Dendritic cell treated with granulocyte-macrophage colony-stimulating factor and Interleukin-4, amounts not matched to agents 40 ng/mL and 50 ng/mL, for 4 days (primary cell): ENCODE measurements at regions not wholly inside any gene's neighbourhood (a gene's known extent, or its start where the extent isn't known, plus 50 kb on each side); places are given as distances from the start of the nearest gene placed in this dataset.

ENCODE experiments used
- H3K27ac Mint-ChIP-seq: one replicate; pipeline ENCODE4 v1.8.0; 2022; ENCODE audit warnings: mild to moderate bottlenecking, mixed read lengths
- H3K27me3 Mint-ChIP-seq: one replicate; pipeline ENCODE4 v1.8.0; 2022; ENCODE audit warnings: mild to moderate bottlenecking, mixed read lengths
- H3K36me3 Mint-ChIP-seq: one replicate; pipeline ENCODE4 v1.8.0; 2022; ENCODE audit warnings: low read depth, mixed read lengths
- H3K4me1 Mint-ChIP-seq: one replicate; pipeline ENCODE4 v1.8.0; 2022; ENCODE audit warnings: low read depth, mixed read lengths
- H3K4me3 Mint-ChIP-seq: one replicate; pipeline ENCODE4 v1.8.0; 2022; ENCODE audit warnings: mild to moderate bottlenecking, moderate library complexity, mixed read lengths
- H3K9me3 Mint-ChIP-seq: one replicate; pipeline ENCODE4 v1.8.0; 2022; ENCODE audit warnings: mixed read lengths
- intact Hi-C: fragments of 100-400 bp; cut with micrococcal nuclease; formaldehyde crosslinking; loops from one replicate; pipeline ENCODE4 v1.15.0; 2022

DNA sequence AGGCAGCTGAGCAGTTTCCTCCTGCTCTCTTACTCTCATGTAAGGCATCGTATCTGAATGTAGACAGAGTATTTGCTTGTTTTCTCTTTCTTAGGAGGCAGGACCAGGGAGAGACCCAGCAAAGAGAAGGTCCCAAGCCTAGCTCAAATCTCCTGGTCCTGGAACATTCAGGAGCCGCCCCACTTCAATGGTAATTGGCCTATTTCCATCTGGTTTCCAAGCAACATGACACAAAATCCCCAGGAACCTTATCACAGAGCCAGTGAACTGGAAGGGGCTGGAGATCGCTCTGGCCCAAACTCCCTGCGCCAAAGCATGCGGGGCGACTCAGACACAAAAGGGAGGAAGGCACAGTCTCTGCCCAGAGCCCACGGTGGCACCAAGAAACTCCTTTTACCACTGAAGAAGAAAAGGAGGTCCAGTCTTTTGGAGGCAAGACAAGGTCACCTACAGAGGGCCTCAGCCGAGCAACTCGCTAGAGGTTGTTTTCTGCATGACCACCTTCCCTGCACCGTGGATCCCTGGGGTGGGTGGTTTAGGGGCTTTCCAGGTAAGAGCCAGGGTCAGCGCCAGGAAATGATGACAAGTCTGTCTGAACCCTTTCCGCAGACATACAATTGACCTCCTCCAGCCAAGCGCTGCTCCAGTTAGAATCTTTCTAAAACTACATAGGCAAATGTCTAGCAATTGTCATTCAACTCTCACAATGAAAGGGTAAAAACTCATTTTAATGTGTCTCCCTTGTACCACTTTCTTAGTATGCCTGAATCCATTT, 394.7 kb downstream of the SOX9 start:
- Mint-ChIP-seq H3K4me3 (no peak overlapping the region), H3K36me3 (no peaks in the 10 kb centered on the region), H3K4me1 (no peaks in the 10 kb centered on the region), H3K27ac (no peak overlapping the region), H3K9me3 (no peaks in the 10 kb centered on the region), H3K27me3 (peaks cover 15% of the 10 kb centered on the region)
- intact Hi-C loops, result no loop called here

DNA sequence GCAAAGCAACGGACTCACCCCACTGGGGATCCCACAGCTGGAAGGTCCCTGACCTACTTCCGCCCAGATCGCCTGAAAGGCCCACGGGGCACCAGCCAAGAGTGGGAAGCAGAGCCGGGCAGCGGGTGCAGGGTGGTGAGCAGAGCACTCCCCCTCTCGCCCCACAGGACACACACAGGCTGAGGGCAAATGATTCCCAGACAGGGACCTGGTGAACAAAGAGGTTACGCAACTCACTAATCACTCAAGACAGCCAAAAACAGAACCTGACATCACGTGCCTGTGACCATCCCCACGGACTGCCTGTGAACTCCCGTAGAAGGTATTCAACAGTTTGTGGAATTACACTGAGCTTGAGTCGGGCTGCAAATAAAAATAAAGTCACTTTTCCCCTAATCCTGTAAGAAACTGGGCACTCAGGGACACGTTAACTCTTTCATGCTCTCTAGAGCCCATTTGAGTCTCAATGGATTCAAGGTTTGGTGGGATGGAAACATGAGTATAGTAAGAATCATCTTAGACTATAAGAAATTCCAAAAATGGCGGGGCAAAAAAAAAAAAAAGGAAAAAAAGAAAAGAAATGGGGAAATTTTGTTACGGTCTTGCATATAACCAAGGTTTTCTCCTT, 396.1 kb downstream of the SOX9 start:
- H3K4me1 Mint-ChIP-seq, result no peaks in the 10 kb centered on the region
- intact Hi-C loops, result no loop called here
- no peak overlapping the region for H3K4me3 Mint-ChIP-seq
- no peaks in the 10 kb centered on the region for H3K9me3 Mint-ChIP-seq
- H3K27me3 Mint-ChIP-seq, result peaks cover 15% of the 10 kb centered on the region
- no peak overlapping the region for H3K27ac Mint-ChIP-seq
- no peaks in the 10 kb centered on the region for H3K36me3 Mint-ChIP-seq

DNA sequence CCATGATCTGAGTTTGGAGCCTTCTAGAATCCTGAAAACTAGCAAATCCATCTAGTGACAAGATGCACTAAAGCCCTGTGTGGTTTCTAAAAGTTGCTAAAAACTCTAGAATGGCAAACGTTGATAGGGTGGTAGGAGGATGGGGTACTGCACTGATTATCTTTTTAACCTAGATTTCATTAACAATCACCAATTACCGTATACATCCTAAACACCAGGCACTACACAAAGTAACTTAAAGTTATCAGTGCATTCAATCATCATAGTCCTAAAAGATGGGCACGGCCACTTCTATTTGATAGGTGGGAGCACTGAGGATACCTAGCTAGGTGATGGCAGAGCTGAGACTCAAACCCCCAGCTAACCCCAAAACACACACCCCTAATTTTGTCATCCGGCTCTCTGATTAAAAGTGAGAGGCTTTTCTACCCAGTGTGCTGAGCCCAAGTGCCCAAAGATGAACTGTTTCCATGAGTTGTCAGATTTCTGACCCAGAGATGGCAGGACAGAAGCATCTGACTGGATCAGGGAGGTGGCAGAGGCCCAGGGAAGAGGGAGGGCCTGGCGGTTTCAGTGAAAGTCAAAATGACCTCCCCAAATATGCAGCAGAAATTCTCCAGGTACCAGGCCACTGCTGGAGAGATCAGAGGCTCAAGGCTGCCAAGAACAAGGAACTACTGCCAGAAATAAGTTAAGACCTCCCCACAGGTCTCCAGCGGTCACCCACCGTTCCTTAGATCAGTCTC, 396.8 kb downstream of the SOX9 start:
- H3K27me3 Mint-ChIP-seq, result peaks cover 15% of the 10 kb centered on the region
- H3K36me3 Mint-ChIP-seq, result no peaks in the 10 kb centered on the region
- no peaks in the 10 kb centered on the region for H3K9me3 Mint-ChIP-seq
- H3K4me1 Mint-ChIP-seq, result no peaks in the 10 kb centered on the region
- intact Hi-C loops, result no loop called here
- no peak overlapping the region for H3K4me3 Mint-ChIP-seq
- no peak overlapping the region for H3K27ac Mint-ChIP-seq

DNA sequence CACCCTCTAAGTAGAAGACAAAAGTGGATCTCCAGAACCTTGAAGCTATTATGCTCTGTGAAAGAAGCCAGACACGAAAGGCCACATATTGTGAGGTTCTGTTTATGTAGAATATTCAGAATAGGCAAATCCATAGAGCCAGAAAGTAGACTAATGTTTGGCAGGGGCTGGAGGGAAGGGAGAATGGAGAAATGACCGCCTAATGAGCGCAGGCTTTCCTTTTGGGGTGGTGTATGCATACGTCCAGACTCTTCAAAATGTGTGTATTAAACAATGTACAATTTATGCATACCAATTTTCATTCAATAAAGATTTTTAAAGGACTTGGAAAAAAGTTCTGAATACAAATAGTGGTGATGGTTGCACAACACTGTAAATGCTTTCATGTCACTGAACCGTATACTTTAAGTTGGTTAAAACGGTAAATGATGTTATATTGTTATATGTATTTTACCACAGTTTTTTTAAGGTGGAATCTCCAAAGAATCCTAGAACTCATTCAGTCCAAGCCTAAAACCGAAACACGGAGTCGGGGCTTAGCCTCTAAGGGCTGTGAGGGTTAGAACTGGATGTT, 397.4 kb downstream of the SOX9 start:
- no peaks in the 10 kb centered on the region for H3K36me3 Mint-ChIP-seq
- no peaks in the 10 kb centered on the region for H3K9me3 Mint-ChIP-seq
- H3K4me1 Mint-ChIP-seq, result no peaks in the 10 kb centered on the region
- no peak overlapping the region for H3K4me3 Mint-ChIP-seq
- intact Hi-C loops, result no loop called here
- H3K27ac Mint-ChIP-seq, result no peak overlapping the region
- peaks cover 15% of the 10 kb centered on the region for H3K27me3 Mint-ChIP-seq

DNA sequence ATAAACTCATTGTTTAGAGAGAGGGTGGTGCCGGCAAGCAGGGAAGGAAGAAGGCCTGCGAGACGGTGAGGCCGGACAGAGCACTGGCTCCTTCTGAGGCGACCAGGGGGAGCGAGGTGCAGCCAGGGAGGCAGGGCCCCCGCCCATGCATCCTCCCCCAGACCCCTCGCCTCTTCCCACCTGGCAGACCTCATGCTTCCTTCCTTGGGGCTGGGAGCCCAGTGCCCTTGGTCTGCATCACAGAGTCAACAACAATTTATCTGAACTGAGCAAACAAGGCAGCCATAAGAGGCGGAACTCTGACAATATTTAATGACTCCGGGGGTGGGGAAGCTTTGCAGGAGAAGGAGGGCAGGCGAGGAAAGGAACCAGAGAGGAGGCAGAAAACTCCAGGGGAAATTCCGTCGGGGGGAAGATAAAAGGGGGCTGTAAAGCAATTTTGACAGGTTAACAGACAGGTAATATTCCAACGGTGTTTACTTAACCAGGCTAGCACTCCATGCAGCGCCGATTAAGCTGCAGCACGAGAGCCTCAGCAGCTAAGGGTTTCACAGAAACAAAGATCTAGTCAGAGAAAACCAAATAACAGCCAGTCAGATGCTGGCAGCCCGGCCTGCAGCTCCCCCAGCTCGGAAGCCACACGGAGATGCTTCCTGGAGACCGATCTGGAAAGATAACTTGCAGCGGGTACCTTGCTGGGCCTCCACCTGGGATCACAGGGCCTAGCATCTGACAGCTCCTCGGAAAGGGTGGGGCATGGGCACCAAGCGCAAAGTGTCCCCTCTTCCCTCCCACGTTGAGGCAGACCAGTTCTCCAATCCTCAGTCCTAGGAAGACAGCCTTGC, 398.2 kb downstream of the SOX9 start:
- Mint-ChIP-seq H3K9me3 (no peaks in the 10 kb centered on the region), H3K27me3 (peaks cover 15% of the 10 kb centered on the region), H3K4me3 (no peak overlapping the region), H3K36me3 (no peaks in the 10 kb centered on the region), H3K4me1 (no peaks in the 10 kb centered on the region), H3K27ac (no peak overlapping the region)
- intact Hi-C loops, result no loop called here

DNA sequence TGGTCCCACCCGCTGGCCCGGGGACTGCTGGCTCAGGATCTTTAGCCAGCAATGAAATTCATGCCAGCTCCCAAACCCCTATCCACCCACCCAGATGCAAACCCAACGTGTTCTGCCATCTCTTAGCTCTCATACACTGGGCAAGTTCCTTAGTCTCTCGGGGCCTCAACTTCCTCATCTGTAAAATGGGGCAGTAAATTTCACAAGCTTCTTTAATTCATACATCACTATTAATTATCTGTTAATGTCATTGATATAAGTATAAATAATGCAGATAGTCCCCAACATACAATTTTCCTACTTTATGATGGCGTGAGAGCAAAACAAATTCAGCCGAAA, 398.7 kb downstream of the SOX9 start:
- peaks cover 15% of the 10 kb centered on the region for H3K27me3 Mint-ChIP-seq
- H3K9me3 Mint-ChIP-seq, result no peaks in the 10 kb centered on the region
- no peaks in the 10 kb centered on the region for H3K36me3 Mint-ChIP-seq
- intact Hi-C loops, result no loop called here
- no peak overlapping the region for H3K27ac Mint-ChIP-seq
- H3K4me1 Mint-ChIP-seq, result no peaks in the 10 kb centered on the region
- H3K4me3 Mint-ChIP-seq, result no peak overlapping the region

DNA sequence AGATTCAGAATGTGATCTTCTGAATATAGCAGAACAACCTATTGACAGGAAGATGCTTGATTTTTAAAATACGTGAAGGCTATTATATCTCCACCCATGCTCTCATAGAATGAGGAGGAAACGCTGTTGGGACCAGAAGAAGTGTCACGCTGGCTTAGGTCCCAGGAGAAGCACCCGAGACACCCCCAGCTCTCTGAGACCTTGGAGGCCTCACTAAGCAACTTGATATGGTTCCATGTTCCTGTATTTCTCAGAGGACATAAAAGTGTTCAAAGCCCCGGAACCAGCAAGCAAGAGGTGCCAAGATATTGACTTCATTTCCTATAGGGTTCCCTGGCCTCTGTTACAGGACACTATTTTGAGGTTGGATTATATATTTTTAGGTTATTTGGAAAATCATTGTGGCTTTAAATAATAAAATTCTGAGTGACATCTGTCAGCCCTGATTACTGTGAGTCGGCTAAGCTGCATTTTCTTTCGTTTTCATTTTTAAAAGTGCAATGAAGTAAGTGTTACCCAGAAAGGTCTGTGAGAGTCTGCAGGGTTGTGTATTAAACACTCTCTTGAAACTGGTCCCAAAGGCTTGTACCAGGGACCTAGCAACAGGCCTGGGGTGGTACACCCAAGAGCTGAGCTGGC, 400.0 kb downstream of the SOX9 start:
- H3K27ac Mint-ChIP-seq, result no peak overlapping the region
- H3K27me3 Mint-ChIP-seq, result peaks cover 15% of the 10 kb centered on the region
- H3K4me1 Mint-ChIP-seq, result no peaks in the 10 kb centered on the region
- H3K9me3 Mint-ChIP-seq, result no peaks in the 10 kb centered on the region
- intact Hi-C loops, result no loop called here
- no peak overlapping the region for H3K4me3 Mint-ChIP-seq
- H3K36me3 Mint-ChIP-seq, result no peaks in the 10 kb centered on the region

DNA sequence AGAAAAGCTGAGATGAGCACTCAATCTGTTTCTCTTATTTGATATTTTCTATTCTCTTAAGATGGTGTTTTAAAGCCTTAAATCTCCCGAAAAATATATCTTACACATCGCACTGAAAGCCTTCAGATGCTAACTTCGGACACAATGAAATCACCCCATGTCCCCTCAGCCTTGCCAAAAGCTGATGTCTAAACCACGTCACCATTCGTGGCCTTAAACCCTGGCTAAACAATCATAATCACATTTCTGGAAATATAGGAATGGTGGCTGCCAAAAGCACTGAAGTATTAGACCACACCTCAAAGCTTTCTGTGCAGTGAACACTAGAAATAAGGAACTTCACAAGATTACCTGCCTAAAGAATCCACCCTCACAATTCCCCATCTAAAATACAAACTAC, 402.7 kb downstream of the SOX9 start:
- no peak overlapping the region for H3K4me3 Mint-ChIP-seq
- H3K27me3 Mint-ChIP-seq, result peaks cover 9% of the 10 kb centered on the region

DNA sequence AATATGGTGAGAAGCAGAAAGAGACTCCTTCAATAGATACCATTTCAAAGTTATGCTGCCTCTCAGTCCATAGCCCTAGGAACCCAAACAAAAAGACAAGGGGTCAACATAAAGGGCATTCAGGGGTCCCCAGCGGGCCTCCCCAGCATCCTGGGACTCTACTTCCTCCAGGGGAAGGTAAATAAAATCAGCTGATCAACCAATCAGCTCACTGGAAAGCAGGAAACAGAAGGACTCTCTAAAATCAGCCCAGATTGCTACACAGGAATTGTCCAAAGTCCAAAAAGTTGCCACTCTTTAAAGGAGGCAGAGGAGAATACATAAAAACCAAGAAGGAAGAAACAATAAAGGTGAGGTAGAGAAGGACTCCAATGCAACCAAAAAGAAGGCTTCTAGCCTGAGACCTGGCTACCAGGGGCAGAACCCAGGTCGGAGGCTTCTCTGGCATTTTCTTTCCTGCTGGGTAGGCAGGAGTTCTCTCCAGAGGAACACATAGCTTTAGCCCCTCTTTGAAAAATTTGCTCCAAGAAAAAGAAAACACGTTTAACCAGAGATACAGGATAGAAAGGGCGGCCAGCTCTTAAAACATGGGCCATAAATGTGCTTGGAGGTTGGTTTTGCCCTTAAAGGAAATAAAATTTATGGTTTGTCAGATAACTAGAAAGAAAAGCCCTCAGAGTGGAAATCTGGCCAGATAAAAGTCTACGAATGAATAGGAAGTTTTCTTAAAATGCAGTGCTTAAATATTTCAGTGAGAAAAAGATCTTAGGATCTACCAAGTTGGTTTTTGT, 404.6 kb downstream of the SOX9 start:
- Mint-ChIP-seq H3K4me3 (no peak overlapping the region), H3K27me3 (no peaks in the 10 kb centered on the region), H3K4me1 (no peaks in the 10 kb centered on the region), H3K27ac (no peak overlapping the region), H3K9me3 (no peaks in the 10 kb centered on the region), H3K36me3 (no peaks in the 10 kb centered on the region)
- intact Hi-C loops, result no loop called here

More for the DNA sequence above, 402.7 kb downstream of the SOX9 start:
- H3K27ac Mint-ChIP-seq, result no peak overlapping the region
- no peaks in the 10 kb centered on the region for H3K4me1 Mint-ChIP-seq
- H3K9me3 Mint-ChIP-seq, result no peaks in the 10 kb centered on the region
- intact Hi-C loops, result no loop called here
- no peaks in the 10 kb centered on the region for H3K36me3 Mint-ChIP-seq

DNA sequence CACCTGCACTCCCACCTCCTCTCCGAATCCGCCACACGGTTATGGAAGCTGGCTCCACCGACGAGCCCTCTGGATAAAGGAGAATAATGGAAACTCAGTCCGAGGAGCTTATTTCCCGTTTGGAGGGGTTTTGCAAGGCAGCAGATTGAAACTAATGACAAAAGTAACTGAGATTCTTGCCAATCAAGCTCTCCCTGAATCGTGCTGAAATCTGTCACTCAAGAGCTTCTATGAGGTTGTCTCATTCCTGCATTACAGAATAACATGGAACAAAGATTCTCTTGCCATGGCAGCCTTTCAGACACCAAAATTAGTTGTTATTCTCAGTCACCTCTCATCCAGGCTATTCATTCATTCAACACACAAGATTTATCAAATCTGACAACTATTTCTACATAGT, 405.9 kb downstream of the SOX9 start:
- H3K4me1 Mint-ChIP-seq, result peaks cover under 1% of the 10 kb centered on the region
- no peaks in the 10 kb centered on the region for H3K27me3 Mint-ChIP-seq
- intact Hi-C loops, result no loop called here
- no peaks in the 10 kb centered on the region for H3K36me3 Mint-ChIP-seq
- no peaks in the 10 kb centered on the region for H3K9me3 Mint-ChIP-seq
- no peak overlapping the region for H3K27ac Mint-ChIP-seq
- H3K4me3 Mint-ChIP-seq, result no peak overlapping the region

DNA sequence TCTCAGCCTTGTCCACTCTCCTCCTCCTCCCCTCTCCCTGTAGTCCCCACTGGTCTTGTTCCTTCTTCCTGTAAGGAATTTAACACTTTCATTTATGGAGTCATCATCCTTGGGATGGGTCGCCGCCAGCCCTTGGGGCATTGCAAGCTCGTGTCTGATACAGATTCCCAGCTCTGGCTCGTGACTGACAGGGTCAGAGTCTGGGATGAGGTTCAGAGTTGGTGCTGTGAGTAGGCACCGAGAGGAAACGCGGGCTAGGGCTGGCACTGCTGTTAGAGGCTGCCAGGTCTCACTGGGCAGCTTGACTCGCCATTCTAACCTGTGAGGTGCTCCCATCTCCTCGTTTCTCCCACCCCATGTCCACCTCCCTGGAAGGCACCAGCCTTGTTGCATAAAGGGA, 407.0 kb downstream of the SOX9 start:
- intact Hi-C loops, result no loop called here
- Mint-ChIP-seq H3K36me3 (no peaks in the 10 kb centered on the region), H3K4me1 (peaks cover 5% of the 10 kb centered on the region), H3K27ac (no peak overlapping the region), H3K4me3 (no peak overlapping the region), H3K27me3 (no peaks in the 10 kb centered on the region), H3K9me3 (no peaks in the 10 kb centered on the region)

DNA sequence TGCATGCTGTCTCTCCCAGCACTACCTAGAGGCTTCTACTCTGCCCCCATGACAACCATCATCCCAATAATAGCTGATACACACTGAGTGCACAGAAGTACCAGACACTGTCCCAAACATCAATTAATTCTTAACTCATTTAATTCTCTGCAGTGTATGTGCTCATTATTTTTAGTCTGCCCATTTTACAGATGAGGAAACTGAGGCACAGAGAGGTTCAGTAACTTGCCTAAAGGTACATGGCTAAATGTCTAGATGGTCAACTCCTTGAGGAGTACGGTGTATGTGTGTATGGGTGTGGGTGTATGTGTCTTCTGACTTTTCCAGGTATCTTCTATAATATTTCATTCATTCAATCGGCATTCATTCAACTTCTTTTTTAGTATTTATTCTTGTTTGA, 407.9 kb downstream of the SOX9 start:
- Mint-ChIP-seq H3K4me1 (peaks cover 5% of the 10 kb centered on the region), H3K36me3 (no peaks in the 10 kb centered on the region), H3K27me3 (no peaks in the 10 kb centered on the region), H3K9me3 (no peaks in the 10 kb centered on the region), H3K4me3 (no peak overlapping the region), H3K27ac (no peak overlapping the region)
- intact Hi-C loops, result no loop called here

DNA sequence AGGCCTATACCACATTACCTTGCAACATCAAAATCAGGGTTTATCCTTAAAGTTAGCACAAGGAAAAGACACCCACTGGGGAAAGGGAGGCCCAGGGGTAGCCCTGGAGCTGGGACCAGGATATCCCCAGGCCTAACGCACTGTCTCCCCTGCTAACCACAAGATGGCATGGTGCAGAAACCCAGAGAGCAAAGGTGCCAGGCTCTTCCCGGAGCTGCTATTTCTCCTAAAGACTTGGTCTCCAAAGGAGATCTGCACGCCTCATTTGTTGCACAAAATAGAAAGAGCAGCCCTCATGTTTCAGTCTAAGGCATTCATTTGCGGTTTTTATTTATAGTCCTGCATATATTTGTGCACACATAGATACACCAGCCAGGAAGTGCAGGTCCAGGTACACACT, 408.6 kb downstream of the SOX9 start:
- Mint-ChIP-seq H3K36me3 (no peaks in the 10 kb centered on the region), H3K9me3 (peaks cover 4% of the 10 kb centered on the region), H3K27ac (no peak overlapping the region), H3K4me3 (no peak overlapping the region), H3K27me3 (no peaks in the 10 kb centered on the region), H3K4me1 (peaks cover 5% of the 10 kb centered on the region)
- intact Hi-C loops, result no loop called here
